KG1 (cell line): ENCODE measurements at regions not wholly inside any gene's neighbourhood (a gene's known extent, or its start where the extent isn't known, plus 50 kb on each side); places are given as distances from the start of the nearest gene placed in this dataset.
"Not testable (repeated sequence)": the region's sequence is repeated elsewhere in the genome, so short reads cannot be mapped to it uniquely, and the experiment has no call there.

Experiments used
- DNase-seq: peaks from one replicate; lab custom pipeline; 2025; lab: John Stamatoyannopoulos, UW

DNA sequence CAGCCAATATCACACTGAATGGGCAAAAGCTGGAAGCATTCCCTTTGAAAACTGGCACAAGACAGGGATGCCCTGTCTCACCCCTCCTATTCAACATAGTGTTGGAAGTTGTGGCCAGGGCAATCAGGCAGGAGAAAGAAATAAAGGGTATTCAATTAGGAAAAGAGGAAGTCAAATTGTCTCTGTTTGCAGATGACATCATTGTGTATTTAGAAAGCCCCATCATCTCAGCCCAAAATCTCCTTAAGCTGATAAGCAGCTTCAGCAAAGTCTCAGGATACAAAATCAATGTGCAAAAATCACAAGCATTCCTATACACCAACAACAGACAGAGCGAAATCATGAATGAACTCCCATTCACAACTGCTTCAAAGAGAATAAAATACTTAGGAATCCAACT, 223.2 kb downstream of the MEX3B start:
- DNase-seq, result not testable (repeated sequence)

- DNase-seq, result no peak
These were observed 225.7 kb downstream of the MEX3B start for GRCh38 chr15:81819924-81820635.

DNA sequence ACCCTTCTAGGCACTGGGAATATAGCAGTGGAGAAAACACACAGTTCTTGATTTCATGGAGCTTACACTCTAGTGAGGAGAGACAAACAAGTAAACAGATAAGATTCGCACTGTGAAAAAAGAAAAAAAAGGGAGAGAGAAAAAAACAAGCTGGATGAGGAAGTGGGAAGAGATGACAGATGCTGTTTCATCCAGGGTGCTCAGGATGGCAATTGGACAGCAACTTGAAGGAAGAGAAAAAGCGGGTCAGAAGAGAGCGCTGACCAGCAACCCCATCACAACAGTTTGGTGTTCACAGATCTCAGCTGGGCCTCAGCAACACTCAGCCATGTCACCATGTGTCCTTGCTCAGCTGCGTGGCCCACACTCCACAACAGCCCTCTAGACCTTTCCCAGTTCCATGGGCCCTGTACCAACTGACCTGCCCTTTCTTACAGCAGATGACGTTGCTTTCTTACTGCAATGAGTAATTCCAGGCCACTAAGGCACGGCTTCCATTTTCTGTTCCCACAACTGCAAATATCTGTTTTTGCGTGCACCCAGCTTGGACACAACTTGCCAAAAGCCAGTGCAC, 230.8 kb downstream of the MEX3B start:
- no peak for DNase-seq

DNA sequence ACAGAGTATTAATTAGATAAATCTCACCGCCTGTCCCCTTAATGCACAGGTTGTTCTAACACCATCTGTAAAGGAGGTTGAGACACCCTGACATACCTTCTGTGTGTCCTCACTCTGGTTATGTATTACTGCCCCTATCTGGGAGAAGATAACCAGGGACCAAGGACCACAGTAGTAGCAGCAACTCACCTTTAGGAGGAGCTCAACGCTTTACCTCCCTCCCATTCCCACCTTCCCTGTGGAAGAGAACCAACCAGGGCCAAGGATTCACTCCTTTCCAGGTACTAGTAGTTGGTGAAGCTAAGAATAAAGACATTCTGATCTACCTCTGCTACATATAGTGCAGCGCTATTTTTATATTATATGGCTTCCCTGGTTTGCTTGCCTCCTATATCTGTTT, 232.6 kb downstream of the MEX3B start:
- no peak for DNase-seq

GRCh38 chr15:81812456-81812855, 233.4 kb downstream of the MEX3B start:
- DNase-seq, result no peak

- DNase-seq, result no peak
These were observed 234.1 kb downstream of the MEX3B start for GRCh38 chr15:81811736-81812135.

DNA sequence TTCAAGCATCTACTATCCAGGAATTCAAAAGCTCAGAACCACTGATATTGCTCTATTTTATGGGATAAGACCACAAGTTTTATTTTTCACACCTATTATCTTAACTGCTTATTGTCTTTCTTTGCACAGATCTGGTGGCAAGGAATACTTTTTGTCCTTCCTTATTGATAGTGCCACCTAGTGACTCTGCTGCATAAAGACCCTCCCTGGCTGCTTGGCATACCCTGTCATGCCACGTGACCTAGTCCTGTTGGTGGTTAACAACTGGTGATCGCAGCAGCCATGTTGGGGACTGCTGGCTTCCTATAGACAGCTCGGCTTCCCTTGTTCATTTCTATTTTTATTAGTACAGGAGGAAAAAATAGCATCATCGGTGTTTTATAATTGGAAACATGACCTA, 236.3 kb downstream of the MEX3B start:
- DNase-seq, result peak; percentile 33

GRCh38 chr15:81807806-81808205, 238.0 kb downstream of the MEX3B start:
- no peak for DNase-seq

DNA sequence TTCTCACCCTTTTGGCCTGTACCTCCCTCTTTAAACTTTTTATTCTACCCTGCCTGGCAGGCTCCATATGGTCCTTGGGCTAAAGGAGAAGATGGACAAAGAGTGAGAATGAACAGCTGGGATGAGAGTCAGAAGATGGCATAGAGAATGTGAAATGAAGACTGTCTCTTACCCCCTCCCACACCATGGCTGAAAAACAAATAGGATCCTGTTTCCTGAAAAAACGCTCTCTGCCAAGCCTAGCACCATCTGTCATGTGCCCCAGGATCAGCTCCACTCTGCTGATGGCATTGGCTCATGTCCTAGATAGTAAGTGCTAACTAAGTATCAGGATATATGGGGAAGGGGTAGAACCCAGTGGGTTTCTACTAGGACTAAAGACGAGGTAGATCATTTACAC, 238.6 kb downstream of the MEX3B start:
- DNase-seq, result no peak

- no peak for DNase-seq
These were observed 249.9 kb downstream of the MEX3B start for GRCh38 chr15:81795899-81796298.

DNA sequence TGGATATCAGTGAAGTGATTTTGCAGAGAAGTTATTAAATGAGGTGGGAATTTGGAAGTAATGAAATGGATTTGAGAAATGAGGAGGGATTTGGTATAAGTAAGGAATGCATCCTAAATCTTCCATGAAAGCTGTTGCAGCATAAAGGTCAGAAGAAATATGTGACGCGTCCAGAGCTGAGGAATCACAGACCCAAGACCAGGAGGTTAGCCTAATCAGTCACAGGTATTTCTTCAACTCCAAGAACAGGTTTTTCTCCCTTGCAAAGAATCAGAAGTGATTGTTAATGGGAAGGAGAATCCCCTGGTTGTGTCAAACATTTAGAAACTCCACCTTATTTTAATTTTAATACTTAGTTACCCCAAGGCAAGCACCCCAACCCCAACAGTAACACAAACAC, 253.2 kb downstream of the MEX3B start:
- DNase-seq, result no peak

DNA sequence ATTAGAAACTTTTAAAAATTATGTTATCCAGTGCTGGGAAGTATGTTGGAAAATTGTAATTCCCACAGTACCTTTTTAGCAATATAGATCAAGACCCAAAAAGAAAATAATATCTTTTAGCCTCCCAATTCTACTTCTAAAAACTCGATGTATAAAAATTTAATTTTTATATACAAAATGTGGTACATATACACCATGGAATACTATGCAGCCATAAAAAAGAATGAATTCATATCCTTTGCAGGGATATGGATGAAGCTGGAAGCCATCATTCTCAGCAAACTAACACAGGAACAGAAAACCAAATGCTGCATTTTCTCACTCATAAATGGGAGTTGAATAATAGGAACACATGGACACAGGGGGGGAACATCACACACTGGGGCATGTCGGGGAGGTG, 254.5 kb downstream of the MEX3B start:
- not testable (repeated sequence) for DNase-seq

DNA sequence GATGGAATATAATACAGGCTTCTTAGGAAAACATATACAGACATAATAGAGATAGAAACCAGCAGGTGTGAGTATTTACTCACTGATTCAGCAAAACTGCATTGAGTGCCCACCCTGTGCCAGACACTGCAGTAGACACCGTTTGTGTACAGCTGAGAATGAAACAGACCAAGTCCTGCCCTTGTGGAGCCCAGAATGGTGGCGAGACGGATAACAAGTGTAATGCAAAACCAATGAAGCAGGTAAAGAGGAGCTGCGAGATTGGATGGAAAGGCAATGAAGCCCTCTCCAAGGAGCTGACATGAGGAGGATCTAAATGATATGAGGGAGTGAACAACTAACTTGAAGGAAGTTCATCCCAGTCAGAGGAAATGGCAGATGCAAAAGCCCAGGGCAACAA, 256.4 kb downstream of the MEX3B start:
- DNase-seq, result no peak

- DNase-seq, result no peak
These were observed 259.0 kb downstream of the MEX3B start for GRCh38 chr15:81786776-81787175.

- DNase-seq, result no peak
These were observed 260.1 kb downstream of the MEX3B start for GRCh38 chr15:81785679-81786078.

DNA sequence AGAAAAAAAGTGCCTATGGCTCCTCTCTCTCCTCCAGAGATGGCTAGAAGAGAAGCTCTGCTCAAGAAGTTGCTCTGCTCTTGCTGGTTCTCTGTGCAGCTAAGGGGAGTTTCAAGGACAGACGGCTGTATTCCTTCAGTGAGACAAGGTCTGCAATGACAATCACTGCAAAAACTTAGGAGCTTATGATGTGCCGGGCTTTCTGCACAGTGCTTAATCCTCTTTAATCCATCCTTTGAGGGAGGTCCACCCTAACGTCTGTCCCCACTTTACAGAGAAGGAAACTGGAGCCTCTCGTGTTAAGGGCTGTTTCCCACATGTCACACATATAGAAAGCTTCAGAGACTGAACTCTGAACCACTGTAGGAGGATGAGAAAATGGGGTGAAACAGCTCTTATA, 260.6 kb downstream of the MEX3B start:
- no peak for DNase-seq

GRCh38 chr15:81784751-81785150, 261.1 kb downstream of the MEX3B start:
- DNase-seq, result no peak

DNA sequence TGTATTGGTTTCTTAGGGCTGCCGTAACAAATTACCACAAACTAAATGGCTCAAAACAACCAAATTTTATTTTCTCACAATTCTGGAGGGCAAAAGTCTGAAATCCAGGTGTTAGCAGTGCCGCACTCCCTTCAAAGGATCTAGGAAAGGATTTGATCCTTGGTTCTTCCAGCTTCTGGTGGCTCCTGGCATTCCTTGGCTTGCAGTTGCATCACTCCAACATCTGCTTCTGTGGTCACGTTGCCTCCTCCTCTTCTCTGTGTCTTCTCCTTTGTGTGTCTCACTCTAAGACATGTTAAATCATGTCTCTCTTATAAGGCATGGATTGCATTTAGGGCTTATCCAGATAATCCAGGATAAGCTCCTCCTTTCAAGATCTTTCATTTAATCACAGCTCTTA, 262.2 kb downstream of the MEX3B start:
- no peak for DNase-seq

DNA sequence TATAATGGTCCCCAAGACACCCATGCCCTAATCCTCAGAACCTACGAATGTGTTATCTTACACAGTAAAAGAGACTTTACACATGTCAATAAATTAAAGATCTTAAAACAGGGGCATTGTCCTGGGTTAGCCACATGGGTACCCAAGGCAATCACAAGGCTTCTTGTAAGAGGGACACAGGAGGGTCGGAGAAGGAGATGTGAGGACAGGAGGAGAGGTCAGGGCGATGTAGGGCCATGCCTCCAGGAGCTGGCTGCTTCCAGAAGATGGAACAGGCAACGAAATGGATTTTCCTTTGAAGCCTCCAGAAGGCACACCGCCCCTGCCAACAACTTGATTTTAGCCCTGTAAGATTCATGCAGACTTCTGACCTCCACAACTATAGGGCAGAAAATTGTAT, 262.7 kb downstream of the MEX3B start:
- DNase-seq, result no peak

- DNase-seq, result no peak
These were observed 264.4 kb downstream of the MEX3B start for GRCh38 chr15:81781395-81781794.

DNA sequence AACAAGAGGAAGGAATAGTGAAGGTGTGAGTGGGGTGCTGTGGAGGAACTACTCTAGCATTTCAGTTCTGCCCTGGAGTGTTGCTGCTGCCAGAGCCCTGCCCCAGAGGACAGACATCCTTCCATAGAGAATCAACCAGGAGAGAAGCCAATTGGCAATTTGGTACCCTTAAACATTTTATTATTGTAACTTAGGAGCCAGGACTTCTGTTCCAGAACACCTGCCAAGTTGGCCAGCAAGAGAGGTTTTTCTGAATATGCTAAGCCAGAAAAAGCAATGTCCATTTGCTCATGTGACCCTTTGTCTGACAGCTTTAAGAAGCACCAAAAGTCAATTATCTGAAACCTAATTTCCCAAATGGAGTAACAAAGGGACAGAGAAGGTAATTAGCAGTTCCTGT, 264.9 kb downstream of the MEX3B start:
- DNase-seq, result no peak

DNA sequence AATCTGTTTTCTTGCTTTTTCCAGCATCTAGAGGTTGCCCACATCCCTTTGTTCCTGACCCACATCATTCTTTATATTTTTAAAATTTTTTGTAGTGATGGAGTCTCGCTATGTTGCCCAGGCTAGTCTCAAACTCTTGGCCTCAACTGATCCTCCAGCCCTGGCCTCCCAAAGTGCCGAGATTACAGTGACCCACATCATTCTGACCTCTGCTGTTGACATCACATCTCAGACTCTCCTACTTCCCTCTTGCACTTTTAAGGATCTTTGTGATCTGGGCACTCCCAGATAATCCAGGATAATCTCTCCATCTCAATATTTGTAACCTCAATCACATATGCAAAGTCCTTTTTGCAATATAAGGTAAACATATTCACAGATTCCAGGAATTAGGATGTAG, 266.6 kb downstream of the MEX3B start:
- no peak for DNase-seq

- DNase-seq, result no peak
These were observed 268.3 kb downstream of the MEX3B start for GRCh38 chr15:81777546-81777945.

- no peak for DNase-seq
These were observed 268.8 kb downstream of the MEX3B start for GRCh38 chr15:81776976-81777375.
